AG08396 (cell line): ENCODE measurements at regions not wholly inside any gene's neighbourhood (a gene's known extent, or its start where the extent isn't known, plus 50 kb on each side); places are given as distances from the start of the nearest gene placed in this dataset.

Experiments
- DNase-seq: peaks from one replicate; pipeline ENCODE4 v3.0.0; 2012; ENCODE audit warnings: low spot score, mixed read lengths

- DNase-seq: no peak
These were observed 863.6 kb upstream of the SALL3 start for GRCh38 chr18:78115896-78116561.

GRCh38 chr18:78123144-78123909 lies 856.3 kb upstream of the SALL3 start:
- DNase-seq: no peak

GRCh38 chr18:78123926-78124797 lies 855.5 kb upstream of the SALL3 start:
- DNase-seq: no peak

GRCh38 chr18:78125206-78125896 lies 854.3 kb upstream of the SALL3 start:
- DNase-seq: no peak

- DNase-seq: no peak
These were observed 853.5 kb upstream of the SALL3 start for GRCh38 chr18:78126106-78126505.

GRCh38 chr18:78126536-78126935 lies 853.1 kb upstream of the SALL3 start:
- no peak for DNase-seq

GRCh38 chr18:78127041-78127440 lies 852.6 kb upstream of the SALL3 start:
- DNase-seq: no peak

- no peak for DNase-seq
These were observed 851.6 kb upstream of the SALL3 start for GRCh38 chr18:78128004-78128403.

GRCh38 chr18:78129260-78129659 lies 850.4 kb upstream of the SALL3 start:
- no peak for DNase-seq

GRCh38 chr18:78130232-78131195 lies 849.1 kb upstream of the SALL3 start:
- no peak for DNase-seq

- DNase-seq: no peak
These were observed 845.9 kb upstream of the SALL3 start for GRCh38 chr18:78133729-78134128.

- DNase-seq: no peak
These were observed 842.6 kb upstream of the SALL3 start for GRCh38 chr18:78136986-78137385.

GRCh38 chr18:78138983-78139496 lies 840.6 kb upstream of the SALL3 start:
- no peak for DNase-seq

- no peak for DNase-seq
These were observed 839.3 kb upstream of the SALL3 start for GRCh38 chr18:78140294-78140693.

GRCh38 chr18:78144669-78145068 lies 834.9 kb upstream of the SALL3 start:
- no peak for DNase-seq

- no peak for DNase-seq
These were observed 834.5 kb upstream of the SALL3 start for GRCh38 chr18:78145096-78145495.

- no peak for DNase-seq
These were observed 833.2 kb upstream of the SALL3 start for GRCh38 chr18:78146136-78147085.

- DNase-seq: no peak
These were observed 829.0 kb upstream of the SALL3 start for GRCh38 chr18:78150590-78150989.

- no peak for DNase-seq
These were observed 828.4 kb upstream of the SALL3 start for GRCh38 chr18:78151234-78151633.
